NCI-H510A (cell line): ENCODE measurements at regions not wholly inside any gene's neighbourhood (a gene's known extent, or its start where the extent isn't known, plus 50 kb on each side); places are given as distances from the start of the nearest gene placed in this dataset.

Experiments used
- DNase-seq: peaks from one replicate; lab custom pipeline; 2025; lab: John Stamatoyannopoulos, UW

GRCh38 chr6:105907991-105908390, 178.1 kb upstream of the PRDM1 start:
- DNase-seq = no peak

DNA sequence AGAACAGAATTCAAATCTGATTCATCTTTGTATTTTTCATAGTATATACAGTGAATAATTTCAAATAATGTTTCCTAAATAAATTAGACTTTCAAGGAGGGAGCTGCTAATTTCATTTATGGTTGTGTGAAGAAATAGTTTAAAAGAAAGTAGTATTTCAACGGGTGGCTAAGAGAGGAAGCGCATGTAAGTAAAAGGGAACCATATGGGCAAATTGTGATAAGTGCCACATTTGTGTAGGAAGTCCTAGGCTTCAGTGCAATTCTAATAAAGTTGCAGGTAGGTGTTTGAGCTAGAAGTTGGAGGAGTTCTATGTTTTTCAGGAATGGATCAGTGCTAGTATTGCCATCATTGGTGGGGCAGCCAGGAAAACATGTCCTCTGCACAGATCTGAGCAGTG, 178.8 kb upstream of the PRDM1 start:
- no peak for DNase-seq

DNA sequence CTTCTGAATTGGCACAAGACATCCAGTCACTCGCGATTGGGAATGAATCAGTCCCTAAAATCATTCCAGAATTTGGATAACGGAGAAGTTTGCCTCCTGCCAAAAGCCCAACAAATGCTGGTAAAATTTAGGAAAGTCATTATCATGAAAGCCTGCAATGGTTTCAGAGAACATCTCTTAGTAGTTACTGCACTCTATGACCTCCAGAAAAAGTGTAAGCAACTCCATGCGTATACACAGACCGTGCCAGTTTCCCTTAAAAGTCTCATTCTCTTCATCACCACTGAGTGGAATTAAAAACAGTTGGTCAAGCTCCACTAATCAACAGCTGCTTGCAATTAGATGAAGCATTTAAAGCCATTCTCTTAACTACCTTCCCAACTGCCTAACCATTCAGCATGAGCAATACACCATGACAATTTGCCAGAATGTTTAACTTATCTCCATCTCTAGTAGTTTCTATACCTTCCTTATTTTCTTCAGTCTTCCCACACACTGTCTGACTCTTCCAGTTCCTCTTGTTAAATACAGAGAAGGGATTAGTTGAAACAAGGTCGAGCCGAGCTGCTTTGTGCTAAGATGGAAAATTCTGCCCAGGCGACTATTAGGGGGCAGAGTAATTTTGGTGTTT, 183.6 kb upstream of the PRDM1 start:
- no peak for DNase-seq

GRCh38 chr6:105901583-105901982, 184.6 kb upstream of the PRDM1 start:
- DNase-seq = no peak

DNA sequence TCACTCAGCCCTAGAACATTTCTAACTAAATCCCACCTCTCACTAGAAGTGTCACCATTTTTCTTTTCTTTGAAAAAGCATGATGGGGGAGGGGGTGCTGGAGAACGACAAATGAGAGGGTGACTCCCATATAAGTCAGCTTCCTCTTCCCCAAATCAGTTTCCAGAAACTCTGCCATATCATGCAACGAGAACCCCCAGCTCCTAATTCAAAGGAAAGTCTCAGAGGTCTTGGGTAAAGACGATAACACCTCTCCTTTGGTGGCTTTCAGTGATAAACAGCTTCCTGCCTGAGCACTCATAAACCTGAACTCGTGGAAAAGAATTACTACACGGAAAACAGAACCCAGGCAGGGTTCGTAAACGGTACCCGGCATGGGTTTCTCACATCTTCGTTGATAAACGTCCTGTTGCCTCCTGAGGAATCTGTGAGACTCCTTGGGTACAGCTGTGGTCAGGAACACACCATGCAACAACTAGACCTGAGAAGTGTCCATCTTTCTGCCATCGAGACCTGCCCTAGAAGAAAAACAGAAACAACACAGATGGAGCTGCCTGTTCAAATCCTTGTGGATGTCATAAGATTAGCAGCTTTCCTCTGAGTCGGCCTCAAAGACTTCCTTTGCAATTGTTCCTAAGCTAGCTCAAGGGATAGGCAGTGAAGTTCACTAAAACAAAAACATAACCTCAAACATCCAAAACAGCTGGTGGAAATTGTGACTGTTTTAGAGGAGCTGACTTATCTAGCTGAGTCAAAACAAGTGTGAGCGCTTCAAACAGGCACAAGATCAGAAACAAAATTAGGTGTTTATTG, 185.8 kb upstream of the PRDM1 start:
- DNase-seq = no peak

DNA sequence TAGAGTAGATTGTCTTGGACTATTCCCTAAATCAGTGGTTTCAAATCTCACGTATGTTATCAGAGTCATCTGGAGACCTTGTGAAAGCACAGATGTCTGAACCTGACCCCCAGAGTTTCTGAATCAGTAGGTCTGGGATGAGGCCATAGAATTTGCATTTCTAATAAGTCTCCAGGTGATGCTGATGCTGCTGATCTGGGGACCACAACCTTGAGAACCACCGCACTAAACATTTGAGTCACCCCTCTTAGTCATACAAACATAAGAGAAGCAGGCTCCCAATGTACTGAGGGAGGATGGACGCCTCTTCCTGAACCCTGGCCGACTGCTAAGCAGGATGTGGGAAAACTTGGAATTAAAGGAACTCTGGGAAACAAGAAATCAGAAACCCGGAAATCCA, 187.8 kb upstream of the PRDM1 start:
- DNase-seq = no peak

GRCh38 chr6:105897131-105897530, 189.0 kb upstream of the PRDM1 start:
- DNase-seq = no peak

- DNase-seq = peak; percentile 7
Measured at GRCh38 chr6:105896821-105897095, 189.4 kb upstream of the PRDM1 start.

- no peak for DNase-seq
Measured at GRCh38 chr6:105896052-105896820, 189.9 kb upstream of the PRDM1 start.

DNA sequence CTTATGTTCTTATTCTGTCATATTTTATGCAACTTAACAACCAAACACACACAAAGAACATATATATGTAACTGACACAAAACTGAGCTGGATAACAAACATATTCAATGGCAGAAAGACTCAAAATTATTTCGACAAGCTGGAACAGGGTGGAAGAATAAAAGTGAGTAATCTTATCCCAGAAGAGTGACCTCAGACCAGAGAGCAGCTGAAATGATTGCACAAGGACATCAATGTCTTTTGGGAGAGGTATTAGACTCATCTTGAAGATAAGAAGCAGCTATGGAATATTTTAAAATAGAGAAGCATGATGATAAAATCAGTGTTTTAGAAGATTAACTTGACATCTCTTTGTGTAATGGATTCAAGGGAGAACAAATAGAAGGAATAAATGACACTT, 191.6 kb upstream of the PRDM1 start:
- no peak for DNase-seq

- DNase-seq = no peak
Measured at GRCh38 chr6:105893741-105894140, 192.4 kb upstream of the PRDM1 start.

GRCh38 chr6:105892577-105893262, 193.4 kb upstream of the PRDM1 start:
- DNase-seq = no peak

DNA sequence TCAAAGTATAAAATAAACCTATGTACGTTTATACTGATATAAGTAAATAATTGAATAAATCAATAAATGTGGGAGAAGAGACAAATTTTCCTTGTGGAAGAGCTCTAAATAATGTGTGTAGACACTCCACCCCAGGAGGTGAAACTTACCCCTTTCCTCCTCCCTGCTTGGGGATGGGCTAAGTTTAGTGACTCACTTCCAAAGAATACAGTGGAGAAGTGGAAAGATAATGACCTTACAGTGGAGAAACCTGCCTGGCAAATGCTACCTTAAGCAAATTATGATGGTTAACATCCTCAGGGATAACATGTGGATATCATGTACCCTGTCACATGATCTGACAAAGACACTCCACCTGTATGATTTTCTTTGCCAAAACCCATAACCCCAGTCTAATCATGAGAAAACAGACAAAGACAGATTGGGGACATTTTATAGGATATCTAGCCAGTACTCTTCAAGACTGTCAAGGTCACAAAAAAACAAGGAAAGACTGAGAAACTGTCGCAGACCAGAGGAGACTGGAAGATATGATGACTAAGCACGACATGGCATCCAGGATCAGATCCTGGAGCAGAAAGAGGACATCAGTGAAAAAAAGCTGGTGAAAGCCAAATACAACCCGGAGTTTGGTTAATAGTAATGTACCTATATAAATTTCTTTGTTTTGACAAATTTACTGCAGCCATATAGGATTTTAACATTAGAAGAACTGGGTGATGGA, 195.5 kb upstream of the PRDM1 start:
- DNase-seq = no peak

DNA sequence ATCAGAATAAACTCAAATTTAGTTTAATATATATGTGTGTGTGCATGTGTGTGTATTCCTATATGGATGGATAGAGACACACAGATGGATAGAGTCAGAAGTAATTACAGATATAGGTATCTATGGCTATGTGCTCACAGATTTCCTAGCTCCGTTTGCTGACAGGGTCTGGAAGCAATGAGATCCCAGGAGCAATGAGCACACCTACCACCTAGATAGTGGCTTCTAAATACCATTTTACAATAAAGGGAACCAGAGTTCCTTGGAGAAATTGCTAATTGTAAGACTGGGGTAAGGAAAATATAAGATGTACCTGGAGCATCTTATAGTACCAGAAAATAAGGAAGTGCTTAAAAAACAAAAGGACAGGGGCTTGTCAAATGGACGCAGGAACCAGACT, 196.2 kb upstream of the PRDM1 start:
- DNase-seq = no peak

- no peak for DNase-seq
Measured at GRCh38 chr6:105886814-105887544, 199.2 kb upstream of the PRDM1 start.

- no peak for DNase-seq
Measured at GRCh38 chr6:105886066-105886813, 199.9 kb upstream of the PRDM1 start.

GRCh38 chr6:105884426-105884825, 201.7 kb upstream of the PRDM1 start:
- DNase-seq = no peak

DNA sequence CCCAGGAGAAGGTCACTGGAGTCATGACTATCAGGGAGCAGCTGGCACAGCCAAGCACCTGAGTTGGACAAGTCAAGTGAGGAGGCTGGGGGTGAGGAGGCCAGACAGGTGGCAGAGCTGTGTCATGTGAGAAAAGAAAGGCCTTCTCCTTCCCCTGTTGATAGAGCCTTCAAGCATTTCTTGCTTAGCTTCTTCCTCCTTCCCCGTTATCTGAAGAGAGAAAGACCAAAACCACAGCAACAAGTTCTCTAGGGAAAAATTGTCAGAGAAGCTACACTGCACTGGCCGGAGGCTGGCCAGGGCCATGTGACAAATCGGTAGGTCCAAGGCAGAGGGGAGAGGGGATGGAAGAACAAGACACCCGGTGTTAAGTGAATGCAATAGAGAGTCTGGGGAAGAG, 202.1 kb upstream of the PRDM1 start:
- DNase-seq = no peak

- DNase-seq = no peak
Measured at GRCh38 chr6:105882828-105883227, 203.3 kb upstream of the PRDM1 start.

DNA sequence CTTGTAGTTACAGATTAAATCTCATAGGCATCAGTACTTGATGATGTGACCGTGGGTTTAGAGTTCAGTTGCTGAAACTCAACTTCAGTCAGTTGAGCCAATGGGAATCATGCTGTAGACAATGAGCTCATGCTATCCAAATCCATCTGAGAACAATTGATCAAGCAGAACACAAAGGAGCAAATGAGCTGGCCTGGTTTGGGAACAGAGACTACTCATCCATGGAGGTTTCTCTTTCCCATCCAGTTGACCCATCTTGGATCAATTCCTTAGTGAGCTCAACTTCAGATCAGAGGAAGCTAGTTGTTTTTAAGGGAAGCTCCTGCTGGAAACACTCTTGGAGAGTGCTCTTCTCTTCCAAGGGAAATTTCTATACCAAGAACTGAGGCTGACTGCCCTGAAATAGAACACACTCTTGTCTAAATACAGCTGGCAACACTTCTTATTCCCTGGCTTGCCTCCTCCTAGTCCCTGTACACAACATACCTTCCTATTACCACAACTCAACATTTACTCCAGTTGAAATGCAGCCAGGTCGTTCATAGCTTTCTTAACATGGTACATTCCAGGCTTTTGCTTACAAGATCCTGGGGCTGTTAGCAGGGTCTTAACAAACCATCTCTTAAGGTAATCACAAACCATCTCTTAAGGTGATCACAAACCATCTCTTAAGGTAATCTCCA, 203.9 kb upstream of the PRDM1 start:
- DNase-seq = no peak
